Stimulated activated CD8-positive, alpha-beta memory T cell treated with anti-CD3 and anti-CD28 coated beads, Interleukin-4, amount 100 ng/mL, for 4 hours (primary cell): ENCODE measurements at regions not wholly inside any gene's neighbourhood (a gene's known extent, or its start where the extent isn't known, plus 50 kb on each side); places are given as distances from the start of the nearest gene placed in this dataset.

Experiments used
- DNase-seq, 2 donors: peaks; one replicate each; pipeline ENCODE4 v3.0.0-alpha.2; 2020; ENCODE audit warnings: low read depth in 2 of 2, low spot score in 1 of 2

DNA sequence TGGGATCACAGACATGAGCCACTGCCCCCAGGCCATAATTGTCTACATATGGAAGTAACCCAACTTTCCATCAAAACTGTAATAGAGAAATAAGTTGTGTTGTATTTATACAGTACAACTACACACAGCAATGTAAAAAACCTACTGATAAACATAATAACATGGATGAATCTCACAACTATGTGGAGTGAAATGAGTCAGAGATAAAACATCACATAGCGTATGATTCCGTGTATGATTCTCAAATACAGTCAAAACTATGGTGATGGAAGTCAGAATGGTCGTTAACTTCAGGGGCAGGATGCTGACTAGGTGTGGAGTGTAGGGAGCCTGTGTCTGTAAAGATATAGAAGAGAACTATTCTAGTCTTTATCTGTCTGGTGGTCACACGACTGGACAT, 332.7 kb upstream of the SLCO3A1 start:
- DNase-seq: no peak

DNA sequence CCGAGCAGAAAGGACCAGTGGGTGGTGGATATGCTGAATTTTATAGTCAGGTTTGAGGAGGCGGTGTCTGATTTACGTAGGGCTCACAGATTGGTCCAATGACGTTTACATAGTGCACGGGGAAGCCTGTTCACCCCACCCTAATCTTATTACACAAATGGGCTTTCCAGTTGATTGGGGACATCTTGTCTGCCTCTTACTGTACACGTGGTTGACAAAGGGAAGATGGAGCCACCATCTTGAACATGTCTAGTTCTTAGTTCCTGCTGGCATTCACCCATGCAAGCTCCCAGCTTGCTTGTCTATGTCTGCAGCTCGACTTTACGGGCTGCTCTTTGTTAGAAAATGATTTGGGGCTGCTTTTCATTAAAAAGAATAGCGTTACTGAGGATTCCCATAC, 332.0 kb upstream of the SLCO3A1 start:
- DNase-seq: no peak

DNA sequence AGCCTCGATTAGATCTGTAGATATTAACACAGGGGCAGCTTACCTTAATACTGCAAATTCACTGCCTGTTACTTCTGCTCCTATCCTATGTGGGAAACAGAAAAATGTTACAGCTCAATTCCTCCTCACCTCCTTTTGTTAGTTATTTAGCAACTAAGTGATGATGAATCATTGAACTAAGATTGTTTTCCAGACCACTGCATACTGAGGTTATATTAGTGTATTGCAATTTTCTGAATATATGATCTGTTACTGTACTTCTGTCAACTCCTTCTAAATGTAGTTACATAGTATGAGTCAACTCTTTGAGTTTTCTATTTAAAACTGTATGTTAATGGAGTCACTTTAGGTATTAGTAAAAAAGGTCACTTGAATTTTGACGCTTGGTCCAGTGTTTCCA, 331.5 kb upstream of the SLCO3A1 start:
- no peak for DNase-seq

DNA sequence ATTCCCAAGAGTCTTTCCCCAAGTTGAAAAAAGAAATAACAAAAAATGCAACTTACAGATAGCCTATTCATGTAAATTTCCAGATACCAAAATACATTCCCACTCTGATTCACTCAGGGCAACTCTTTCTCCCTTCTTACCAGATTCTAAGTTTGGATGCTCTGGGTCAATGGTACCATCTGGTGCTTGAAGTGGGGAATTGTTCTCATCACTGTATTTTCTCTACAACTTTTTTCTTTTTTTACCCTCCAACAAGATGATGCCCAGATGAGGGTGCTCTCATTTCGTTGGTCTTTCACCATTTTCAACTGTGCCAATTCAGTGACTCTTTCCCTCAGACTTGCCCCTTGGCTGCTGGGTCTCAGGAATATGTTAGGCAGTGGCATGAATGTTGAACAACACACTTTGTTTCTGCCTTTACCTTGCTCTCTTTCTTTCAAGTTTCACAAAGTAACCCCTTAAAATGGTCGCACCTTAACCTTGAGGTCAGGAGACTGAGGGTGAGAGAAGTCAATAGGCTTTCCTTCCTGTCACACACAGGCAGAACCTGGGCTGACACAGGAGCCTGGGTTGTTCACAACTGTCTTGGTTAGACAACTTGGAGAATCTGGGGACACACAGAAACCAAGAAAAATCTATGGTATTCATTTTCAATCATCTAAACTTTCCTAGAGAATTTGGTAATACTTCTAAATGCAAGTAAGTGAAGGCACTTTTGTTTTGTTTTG, 330.7 kb upstream of the SLCO3A1 start:
- no peak for DNase-seq

DNA sequence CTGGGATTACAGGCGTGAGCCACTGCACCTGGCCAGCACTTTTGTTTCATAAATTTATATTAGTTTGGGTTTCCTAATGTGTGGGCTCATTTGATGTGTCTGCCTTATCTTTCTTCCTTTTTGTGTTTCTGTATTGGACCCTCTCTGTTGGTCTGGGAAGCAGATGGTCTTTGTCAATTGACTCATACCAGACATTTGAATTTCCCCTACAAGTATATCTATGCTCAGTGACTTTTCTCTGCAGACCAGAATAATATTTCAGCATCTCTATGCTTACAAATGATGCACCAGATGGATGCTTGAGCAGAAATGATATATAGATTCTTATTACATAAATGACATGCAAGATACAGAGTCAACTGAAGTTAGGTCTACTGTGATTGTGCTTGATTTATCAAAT, 329.9 kb upstream of the SLCO3A1 start:
- no peak for DNase-seq

DNA sequence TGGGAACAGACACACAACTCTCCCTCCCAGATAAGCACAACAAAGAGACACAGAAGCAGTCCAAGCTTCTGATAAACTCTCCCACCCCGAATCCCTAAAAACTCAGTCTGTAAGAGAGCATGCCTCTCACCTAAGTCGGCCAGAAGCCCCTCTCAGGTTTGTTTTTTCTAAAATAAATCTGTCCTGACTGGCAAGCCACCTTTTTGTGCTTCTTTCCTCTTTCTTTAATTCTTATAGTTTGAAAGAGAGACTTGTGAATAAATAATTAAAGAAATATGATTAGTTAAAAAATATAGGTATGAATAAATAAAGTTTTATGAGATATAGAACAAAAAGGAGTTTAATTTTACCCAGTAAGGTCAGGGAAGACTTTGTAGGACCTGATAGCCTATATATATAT, 329.0 kb upstream of the SLCO3A1 start:
- DNase-seq: no peak

DNA sequence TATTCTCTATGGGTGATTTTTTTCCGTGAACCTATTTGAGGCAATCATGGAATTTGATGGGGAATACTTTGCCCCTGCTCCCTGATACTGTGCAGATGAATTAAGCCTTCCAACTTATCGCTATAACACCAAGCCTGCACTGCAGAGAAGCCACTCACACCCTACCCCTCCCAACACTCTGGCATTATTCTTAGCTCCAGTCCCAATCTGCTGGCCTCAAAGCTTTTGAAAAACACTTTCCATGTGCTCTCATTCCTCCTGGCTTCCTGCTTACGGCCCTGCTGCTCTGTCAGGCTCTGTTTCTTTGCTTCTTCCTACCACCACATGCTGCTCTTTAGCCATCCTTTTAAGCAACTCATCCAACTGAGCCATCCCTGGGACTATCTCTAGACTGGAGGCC, 327.8 kb upstream of the SLCO3A1 start:
- DNase-seq: no peak

DNA sequence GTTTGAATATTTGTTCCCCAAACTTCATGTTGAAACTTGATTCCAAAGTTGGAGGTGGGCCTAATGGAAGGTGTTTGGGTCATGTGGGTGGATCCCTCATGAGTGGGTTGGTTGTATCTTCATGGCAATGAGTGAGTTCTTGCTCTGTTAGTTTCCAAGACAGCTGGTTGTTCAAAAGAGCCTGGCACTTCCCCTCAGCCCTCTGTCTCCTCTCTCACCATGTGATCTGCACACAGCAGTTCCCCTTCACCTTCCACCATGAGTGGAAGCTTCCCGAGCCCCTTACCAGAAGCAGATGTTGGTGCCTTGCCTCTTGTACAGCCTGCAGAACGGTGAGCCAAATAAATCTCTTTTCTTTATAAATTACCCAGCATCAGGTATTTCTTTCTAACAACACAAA, 327.1 kb upstream of the SLCO3A1 start:
- no peak for DNase-seq

DNA sequence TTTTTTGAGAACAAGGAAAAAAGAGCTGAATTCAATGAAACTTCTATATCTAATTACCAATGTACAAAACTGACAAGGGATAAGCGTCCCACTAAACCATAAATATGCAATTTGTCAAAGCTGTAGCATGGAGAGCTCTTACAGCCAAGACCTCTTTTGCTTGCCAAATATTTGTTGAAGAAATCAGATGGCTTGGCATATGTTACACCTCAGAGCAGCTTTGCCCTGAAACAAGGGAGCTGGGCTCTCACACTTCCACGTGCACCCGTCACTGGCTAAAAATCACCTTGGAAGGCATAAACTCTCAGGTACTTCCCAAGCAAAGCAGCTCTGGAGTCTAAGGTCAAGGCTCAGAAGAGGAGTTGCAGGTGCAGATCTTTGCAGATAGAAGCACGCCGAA, 324.7 kb upstream of the SLCO3A1 start:
- DNase-seq: no peak

DNA sequence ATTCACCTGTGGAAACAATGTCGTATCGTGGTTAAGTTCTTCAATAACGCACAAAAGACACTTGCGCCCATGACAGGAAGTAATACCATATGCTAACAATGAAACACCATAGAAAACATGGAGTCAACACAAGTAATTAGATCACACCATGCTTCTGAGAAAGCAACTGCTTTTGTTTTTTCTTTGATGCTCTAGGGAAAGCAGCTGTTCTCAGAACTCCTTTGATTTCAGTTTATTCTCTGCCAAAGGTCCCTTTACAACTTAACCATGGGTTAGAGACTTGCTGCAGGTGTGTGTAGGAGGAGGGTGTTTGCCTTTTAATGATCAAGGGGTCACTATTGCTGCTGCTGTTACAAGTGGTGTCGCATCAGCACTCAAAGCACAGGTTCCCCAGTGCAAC, 324.0 kb upstream of the SLCO3A1 start:
- DNase-seq: no peak

DNA sequence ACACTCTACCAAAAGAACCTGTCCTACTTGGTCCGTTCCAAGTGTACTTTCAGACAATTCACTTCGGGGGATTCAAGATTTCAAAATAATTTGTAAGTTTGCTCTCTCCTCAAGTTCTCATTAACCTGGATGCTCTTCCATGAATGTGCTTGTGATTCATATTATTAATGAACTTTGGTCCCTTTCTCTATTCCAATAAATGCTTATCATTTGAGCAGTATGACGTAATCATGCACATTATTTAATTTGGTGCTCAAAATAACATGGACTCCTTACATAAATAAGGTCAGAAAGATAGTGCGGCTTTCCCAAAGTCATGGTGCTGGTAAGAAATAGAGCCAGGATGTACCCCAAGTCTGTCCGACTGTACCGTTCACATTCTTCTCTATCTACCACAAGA, 323.2 kb upstream of the SLCO3A1 start:
- DNase-seq: no peak

DNA sequence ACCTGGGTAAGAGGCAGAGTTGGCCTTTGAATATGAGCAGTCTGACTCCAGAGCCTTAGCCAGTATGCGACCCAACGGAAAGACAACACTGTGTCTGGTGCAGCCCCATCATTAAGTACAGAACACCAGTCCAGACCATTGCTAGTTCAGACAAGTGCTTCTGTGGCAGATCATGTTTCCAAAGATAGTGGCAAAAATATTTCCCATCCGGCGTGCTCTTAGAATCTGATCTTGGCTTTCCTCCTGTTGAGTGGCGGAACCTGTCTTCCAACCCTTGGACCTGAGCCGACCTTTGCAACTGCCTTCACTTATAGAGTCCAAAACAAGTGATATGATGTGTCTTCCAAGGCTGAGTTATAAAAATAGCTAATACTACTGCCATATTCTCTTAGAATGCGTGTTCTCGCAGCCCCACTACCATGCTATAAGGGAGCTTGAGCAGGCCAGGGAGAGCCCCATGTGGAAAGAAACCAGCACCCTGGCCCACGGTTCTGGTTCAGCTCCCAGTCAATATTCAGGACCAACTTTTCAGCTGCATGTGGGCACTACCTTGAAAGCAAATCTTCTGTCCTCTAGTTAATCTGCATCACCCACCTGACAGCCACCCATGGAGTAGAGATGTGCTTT, 322.4 kb upstream of the SLCO3A1 start:
- no peak for DNase-seq

DNA sequence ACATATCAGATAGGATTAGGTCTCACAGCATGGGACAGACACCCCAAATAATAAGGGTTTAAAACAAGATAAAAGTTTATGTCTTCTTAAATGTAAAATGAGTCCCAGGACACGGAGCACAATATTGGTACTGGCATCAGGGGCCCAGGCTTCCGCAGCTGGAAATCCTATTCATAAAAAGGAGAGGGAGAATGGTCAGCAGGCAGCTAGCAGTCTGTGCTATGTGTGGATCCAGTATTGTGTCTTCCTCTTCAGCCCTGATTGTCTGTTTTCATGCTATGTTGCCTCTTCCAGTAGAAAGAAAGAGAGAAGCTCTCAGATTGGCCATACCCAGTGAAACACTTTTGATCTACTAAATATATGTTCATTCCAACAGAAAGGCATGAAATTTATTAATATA, 319.3 kb upstream of the SLCO3A1 start:
- no peak for DNase-seq

DNA sequence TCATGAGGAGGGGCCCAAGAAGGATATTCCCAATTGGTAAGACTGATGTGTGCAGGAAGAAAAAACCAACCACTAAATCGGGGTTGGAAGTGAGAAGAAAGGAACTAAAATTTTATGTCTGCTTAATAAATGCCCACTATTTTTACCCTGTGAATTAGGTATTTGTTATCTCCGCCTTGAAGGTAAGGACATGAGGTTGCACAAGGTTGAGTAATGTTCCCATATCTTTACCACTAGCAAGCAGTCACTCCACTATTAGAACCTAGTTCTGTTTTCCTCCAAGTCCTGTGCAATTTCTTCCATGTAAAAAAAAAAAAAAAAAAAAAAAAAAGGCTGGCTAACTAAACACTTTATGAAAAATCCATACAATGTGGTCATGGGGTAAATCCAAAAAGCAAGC, 318.5 kb upstream of the SLCO3A1 start:
- no peak for DNase-seq

DNA sequence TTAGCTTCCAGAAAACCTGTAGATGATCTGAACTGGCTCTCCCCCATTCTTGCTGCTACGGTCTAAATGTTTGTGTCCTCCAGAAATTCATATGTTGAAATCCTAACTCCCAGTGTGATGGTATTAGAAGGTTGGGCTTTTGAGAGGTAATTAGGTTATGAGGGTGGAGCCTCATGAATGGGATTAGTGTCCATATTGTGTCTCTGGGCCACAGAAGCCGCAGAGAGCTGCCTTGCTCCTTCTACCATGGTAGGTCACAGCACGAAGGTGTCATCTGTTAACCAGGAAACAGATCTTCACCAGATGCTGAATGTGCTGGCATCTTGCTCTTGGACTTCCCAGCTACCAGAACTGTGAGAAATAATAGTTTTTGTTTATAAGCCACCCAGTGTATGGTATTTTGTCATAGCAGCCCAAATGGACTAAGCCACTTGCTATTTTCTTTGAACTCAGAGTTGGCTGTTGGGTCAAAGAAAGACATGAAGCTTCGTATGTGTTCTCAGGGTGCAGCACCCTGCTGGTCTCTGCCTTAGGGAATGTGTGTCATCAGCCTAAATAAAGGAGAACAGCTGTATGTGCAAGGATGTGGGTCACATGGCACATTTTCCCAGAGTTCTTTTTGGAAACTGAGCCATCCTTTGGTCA, 317.5 kb upstream of the SLCO3A1 start:
- no peak for DNase-seq

DNA sequence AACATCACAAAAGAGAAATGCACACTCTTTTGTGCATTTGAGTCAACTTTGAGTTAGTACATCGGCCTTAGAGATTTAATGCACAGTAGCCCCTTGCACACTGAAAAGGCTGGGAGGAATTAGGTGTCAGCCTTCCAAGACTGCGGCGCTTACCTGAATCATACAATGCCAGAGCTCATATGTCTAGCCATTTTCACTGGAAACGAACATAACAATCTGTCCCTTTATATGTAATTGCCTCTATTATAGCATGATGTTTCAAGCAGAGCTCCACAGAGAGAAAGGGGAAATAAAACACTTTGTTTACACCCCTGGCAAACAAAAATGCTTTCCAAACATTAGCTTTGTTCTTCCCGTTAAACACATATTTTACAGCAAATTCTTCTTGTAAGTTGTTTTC, 315.7 kb upstream of the SLCO3A1 start:
- no peak for DNase-seq

DNA sequence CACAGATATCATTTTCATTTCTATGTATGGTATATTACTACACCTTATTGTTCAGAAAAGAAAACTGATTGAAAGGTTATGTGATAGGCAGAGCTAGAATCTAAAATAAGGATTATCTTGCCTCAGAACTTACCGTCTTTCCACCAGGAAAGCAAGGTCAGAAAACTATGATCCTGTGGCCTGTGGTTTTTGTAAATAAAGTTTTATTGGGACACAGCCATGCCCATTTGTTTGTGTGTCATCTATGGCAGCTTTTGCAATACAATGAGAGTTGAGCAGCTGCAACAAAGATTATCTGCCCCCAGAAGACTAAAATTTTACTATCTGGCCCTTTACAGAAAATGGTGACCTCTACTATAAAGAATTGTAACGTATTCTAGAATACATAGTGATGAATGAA, 314.7 kb upstream of the SLCO3A1 start:
- DNase-seq: no peak

DNA sequence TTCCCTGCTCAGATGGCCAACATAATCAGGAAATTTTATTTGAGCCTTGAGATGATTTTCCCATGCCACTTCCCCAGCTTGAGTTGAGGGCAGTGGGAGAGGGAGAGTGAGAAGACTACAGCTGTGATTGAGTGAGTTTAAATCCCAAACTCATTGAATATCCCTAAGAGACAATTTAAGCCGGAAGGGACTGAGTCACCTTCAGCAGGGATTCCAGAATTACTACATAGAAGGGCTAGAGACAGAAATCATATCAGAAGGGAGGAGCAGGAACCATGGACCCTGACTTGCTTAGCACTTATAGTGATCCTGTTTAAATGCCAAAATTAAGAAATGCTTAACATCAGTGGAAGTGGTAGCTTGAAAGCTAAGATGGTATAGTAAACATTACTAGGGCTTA, 312.2 kb upstream of the SLCO3A1 start:
- DNase-seq: no peak

DNA sequence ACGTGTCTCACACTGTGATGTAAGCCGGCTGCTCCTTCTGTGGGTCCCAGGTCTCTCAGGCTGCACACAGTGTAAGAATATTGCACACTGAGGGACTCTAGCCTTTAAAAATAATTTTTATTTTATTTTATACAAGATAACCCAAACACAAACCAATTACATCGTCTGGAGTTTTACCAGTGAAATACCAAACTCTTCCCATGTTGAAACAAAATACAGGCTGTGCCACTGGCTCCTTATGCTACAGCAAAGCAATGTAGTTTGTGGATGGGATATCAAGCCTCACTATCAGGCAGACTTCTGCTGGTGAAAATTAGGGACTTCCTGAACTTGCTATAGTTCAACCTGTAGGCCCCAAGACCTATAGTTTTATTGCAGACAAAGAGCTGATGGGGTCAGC, 311.3 kb upstream of the SLCO3A1 start:
- no peak for DNase-seq

DNA sequence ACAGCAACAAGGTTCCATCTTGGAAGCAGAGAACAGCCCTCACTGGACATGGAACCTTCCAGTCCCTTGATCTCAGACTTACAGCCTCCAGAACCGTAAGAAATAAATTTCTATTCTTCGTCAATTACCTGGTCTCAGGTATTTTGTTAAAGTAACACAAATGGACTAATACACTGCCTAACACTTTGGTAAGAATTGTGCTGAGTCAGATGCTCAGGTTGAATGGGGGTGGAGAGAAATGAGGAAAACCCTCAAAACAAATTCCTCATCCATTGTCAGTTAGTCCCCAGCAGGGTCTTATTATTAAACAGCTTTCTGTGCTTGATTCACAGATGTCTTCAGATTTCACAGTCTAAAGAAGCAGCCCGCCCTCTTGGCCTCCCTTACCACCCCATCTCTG, 306.2 kb upstream of the SLCO3A1 start:
- DNase-seq: no peak

DNA sequence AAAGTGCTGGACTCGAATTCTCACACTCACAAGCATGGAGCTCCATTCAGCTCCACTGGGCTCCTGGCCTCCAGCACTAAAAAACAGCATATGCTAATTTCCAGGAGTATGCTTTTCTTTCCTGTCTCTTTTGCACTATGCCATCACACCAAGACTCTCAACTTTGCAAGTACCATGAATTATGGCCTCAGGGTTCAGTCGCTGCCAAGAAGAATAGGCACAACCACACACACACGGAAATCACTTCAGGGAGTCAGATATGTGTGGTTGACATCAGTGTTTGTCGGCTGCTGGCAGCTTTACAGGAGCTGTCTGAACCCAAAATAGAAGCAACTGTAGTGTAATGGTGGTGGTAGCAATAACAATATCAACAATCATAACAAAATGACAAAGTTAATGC, 305.0 kb upstream of the SLCO3A1 start:
- no peak for DNase-seq

DNA sequence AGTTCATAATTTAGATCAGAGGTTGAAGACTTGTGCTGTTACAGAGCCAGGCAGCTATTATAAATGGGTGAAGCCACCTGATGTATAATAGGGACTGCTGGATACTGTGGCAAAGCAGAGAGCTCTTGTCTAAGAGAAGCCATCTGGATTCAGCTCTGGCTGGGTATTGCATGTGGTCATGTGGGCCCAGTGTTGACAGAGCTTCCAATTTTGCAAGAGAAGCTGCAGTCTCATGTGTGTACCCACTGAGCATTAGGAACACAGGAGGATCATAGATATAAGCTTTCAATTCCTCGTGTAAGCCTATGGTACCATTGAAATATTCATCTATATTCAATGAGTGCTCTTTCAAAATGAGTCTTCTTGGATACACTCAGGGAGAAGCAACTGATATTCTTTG, 303.9 kb upstream of the SLCO3A1 start:
- no peak for DNase-seq

DNA sequence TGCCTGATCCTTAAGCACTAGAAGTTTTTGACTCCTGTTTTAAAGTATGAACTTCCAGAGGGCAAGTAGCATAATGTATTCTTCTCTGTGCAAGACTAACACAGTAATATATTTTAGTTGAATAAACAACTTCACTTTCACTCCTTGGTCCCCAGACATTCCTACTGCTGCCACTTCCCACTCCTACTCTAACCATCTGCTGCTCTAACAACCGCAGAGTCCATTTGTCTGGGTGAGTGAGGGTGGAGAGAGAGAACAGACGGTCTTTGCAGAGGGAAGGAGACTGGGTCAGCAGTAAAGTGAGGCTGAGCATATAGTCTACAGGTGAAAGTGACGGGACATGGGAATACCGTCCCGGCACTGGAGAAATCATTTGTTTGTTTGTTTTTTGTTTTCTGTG, 301.0 kb upstream of the SLCO3A1 start:
- no peak for DNase-seq
